ENCODE measurements at regions not wholly inside any gene's neighbourhood (a gene's known extent, or its start where the extent isn't known, plus 50 kb on each side); places are given as distances from the start of the nearest gene placed in this dataset.

DNA sequence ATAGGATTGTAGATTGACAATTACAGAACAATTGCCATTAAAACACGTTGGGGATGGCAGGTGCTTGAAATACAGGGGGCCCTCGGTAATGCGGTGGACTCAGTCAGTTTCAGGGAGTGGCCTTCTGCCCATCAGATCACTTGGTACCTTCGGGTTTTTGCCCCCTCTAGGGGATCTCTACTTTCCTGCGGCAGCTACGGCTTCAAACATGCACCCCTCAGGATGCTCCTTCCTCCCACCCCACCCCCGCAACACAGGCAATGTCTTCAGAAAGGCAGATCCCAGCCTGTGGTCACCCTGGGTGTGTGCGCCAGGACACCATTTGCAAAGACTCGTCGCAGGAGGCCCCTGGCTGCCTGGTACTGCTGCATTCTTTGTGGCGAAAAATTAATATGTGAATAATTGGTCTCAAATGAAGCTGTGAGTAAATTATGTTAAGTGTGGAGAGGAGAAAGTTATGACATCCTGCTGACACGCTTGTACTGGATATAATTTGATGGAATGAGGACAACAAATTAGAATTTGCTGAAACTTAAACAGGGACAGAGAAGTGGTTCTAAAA lies 431.0 kb upstream of the MKI67 start:
- no peak for DNase-seq (ENCODE audit: low read depth)

DNA sequence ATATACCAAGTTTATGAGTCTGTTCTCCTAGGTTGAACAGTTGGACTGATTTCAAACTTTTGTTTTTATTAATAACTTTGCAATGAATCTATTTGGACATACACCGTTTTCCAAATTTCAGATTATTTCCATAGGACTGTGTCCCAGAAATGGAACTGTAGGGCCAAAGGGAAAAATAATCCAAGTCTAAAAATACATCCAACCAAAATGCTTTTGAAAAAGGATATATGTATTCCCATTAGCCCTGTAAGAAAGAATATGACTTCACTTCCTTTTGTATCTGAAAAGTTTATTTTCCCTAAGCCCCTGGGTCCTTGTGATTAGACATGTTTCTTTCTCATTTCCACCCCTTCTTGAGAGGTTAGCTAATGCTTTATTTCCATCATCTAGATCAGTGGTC lies 434.2 kb upstream of the MKI67 start:
- DNase-seq (ENCODE audit: low read depth) = no peak

DNA sequence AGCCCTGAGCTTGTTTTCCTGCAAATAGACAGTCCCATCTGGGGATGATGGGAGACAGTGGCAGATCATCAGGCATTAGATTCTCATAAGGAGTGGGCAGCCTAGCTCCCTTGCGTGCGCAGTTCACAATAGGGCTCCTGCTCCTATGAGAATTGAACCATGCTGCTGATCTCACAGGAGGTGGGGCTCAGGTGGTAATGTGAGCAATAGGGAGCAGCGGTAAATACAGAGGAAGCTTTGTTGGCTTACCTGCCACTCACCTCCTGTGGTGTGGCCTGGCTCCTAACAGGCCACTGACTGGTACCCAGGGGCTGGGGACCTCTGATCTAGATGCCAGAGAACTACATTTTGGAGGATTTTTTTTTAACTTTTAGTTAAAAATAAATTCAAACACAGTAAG lies 434.8 kb upstream of the MKI67 start:
- no peak for DNase-seq (ENCODE audit: low read depth)

DNA sequence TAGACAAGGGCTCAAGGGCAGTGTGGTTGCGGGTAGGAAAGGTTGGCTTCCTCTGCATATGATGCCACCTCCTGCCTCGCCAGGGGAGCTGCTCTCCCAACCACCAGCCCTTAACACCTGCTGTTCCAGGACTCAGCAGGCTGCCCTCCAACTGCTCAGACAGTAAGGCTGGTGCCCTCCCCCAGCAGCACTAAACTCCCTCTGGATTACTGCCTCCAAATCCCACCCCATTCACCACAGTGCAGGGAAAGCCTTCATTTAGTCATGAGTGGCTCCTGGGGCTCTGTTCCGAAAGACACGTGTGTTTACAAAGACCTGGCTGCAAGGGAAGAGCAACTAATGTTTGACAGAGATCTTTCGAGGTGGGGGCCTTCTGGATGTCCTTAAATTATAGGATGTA lies 437.2 kb upstream of the MKI67 start:
- DNase-seq (ENCODE audit: low read depth) = no peak

DNA sequence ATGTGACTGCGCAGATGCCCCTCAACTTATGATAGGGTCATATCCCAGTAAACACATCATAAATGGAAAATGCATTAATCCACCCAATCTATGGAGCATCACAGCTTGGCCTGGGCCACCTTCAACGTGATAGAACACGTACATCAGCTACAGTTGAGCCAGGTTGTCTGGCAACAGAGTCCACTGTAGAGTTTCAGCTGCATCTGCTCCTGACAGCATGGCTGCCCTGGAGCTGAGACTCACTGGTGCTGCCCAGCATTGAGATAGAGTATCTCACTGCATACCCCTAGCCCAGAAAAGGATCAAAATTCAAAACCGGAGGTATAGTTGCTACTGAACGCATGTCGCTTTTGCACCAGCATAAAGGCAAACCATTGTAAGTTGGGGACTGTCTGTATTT lies 437.7 kb upstream of the MKI67 start:
- DNase-seq (ENCODE audit: low read depth) = no peak

DNA sequence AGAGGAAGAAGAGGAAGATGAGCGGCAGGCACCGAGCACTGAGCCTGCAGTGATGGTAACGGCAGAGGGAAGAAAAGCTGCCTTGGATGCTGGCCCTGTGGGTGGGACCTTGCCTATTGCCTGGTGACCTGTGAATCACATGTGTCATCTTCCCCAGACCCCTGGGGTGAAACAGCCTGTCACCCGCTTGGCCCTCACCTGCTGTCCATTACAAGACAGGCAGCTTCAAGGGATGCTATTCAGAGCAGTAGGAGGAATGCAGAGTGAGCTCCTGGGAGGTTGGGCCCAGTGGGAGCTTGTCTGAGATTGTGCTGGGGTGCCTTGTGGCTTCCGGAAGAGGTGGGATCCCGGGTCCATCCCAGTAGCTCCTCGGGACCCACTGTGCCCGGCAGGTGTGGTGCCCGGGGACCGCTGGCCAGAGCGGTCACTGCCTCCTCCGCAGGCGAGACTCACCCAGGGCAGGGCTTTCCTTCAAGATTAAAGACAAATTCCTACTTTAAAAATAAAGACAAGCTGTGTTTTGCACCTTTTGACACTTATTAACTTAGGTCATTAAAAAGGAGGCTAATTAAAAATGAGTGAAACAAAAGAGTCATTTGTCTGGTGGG lies 440.2 kb upstream of the MKI67 start:
- DNase-seq (ENCODE audit: low read depth) = no peak

DNA sequence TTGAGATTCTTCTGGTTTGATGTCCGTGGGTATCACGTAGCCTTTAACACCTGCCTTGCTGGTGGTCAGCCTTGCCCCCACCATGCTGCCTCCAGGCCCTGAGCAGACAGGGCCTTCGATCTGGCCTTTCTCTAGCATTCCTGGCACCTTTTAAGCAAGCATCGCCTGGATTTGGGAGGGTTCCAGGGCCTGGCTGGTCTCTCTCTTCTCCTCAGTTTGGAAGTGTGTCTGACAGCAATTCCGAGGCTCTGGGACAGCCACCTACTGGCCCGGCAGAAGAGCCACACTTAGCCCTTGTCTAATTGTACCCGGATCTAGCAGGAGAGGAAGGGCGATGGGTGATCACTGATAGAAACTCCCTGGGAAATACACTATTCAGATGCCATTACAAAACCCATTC lies 441.3 kb upstream of the MKI67 start:
- no peak for DNase-seq (ENCODE audit: low read depth)

DNA sequence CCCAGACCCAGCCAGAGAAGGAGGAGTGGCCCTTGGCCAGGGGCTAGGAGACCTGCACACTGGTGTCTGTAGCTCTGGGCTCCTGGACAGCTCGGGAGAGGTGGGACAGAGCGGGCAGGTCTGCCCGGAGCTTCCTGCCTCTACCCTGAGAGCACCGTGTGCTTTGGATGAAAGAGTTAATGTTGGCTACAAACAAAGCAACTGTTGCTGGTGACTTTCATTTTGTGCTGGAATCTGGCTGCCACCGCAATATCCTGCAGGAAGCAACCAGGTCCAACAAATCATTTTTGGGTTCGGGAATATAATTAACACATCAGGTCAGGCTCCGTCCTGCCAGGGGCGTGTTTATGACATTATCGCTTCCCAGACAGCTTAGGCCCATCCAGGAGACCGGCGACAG lies 441.8 kb upstream of the MKI67 start:
- DNase-seq (ENCODE audit: low read depth) = no peak

DNA sequence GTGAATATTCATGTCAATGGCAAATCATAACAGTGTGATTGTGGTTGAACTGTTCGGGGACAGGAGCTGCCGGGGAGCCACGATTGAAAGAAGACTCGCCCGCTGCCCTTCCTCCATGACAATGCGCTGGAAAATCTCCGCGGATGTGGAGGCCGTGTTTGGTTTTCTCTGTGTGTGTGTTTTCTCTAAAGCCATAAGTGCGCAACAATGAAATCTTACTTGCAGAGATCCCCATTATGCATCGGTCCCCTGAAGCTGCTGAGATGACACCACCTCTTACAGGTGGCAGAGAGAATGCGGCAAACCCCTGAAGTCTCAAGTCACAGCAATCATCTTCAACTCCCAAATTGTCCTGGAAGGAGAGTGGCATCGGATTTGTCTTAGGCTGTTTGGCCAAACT lies 442.3 kb upstream of the MKI67 start:
- DNase-seq (ENCODE audit: low read depth) = no peak

DNA sequence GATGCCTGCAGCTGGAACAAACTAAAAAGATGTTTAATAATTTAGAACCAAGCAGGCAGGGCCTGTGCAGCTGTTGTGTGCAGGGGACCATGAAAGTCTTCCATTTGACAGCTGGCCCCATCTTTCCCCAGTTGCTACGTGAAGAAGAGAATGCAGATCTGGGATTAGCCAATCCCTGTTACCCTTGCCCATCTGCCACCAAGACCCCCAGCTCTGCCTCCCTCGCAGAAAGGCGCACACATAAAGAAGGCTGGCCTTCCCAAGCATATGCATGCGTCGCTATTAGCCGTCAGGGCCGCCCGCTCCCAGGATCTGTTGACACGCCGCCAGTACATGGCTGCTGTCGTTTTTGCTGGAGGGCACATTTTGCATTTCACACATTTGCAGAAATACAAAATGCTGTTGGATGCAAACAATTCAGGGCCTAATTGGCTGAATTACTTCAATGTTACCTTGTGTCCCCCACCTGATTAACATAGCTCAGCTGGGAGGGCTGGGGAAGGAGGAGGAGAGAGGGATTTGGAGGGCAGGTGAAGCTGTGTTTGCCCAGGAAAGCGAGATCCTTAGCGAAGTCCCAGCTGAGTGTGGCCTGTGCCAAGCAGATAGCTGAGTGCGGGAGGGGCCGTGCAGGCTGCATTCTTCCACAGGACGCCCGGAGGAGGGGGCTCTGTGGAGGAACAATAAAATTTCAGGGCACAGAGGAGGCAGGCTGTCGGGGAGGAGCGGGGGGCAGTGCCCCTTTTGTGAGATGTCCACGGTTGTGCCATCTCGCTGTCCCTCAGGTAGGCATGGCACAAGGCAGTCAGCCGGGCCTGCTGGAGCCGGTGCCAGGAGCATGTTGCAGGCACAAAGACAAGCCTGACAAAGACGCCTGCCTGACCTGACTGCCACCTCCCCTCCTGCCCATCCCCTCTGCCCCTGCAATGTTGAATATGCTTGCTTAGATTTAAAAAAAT lies 443.0 kb upstream of the MKI67 start:
- DNase-seq (ENCODE audit: low read depth) = no peak

DNA sequence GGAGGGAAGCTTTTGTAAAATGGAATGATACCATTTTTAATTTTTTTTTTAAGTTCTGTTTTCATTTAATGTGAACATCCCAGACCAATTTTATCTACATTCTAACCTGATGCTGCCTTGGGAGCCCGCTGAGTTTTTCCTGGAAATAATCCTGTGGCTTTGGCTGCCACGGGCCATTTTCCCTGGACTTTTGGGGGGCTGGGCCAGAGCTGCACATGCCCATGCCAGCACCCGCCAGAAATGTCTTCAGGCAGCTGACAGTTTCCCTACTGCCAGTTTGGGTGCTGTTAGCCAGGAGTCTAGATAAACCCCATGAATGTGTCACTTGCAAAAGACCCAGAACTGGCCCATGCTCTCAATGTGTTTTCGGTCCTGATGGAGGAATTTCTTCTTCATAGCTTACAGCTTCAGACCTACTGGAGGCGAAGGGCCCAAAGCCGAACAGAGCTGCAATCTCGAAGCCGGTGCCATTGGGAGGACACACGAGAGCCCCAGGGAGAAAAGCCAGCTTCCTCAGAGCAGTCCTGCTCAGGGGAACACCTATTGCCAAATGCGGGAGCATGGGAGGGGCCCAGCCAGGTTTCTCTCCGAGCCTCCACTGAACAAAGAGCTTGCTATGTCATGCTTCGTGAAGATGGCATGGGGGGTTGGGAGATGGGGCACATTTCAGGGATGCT lies 444.2 kb upstream of the MKI67 start:
- DNase-seq (ENCODE audit: low read depth) = no peak

DNA sequence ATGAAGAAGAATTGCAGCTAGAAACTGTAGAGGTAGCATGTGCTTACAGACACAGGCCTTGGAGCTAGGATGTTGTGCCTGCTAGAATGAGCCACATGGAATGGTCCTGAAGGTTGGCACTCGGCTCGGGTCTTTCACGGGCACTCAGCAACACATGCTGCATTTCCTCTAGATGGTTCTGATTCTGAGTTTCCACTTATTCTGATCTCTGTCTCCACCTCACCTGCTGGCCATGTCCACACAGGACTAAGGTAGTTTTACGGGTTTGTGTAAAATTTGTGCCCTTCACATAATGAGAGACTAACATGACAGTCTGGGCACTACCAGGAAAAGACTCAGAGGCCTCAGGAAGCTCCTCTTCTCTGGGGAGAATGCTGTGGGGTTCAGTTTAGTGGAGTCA lies 444.8 kb upstream of the MKI67 start:
- no peak for DNase-seq (ENCODE audit: low read depth)

DNA sequence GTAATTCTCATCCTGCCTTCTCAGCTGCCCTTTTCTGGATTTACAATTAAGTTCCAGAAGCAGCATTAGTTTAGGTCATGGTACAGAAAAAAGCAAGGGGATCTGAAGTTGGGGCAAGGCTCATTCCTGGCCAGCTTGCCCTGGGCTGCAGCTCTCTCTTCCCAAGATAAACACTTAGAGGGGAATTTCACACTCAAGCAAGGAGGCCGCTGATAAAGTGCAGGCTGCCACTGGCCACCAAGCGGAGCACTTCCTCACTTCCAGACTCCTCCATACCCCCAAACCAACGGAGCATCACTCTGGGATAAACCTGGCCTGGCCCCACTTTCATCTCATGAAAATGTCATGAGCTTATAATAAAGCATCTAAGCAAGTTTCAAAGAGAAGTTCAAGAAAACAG lies 445.5 kb upstream of the MKI67 start:
- DNase-seq (ENCODE audit: low read depth) = no peak

DNA sequence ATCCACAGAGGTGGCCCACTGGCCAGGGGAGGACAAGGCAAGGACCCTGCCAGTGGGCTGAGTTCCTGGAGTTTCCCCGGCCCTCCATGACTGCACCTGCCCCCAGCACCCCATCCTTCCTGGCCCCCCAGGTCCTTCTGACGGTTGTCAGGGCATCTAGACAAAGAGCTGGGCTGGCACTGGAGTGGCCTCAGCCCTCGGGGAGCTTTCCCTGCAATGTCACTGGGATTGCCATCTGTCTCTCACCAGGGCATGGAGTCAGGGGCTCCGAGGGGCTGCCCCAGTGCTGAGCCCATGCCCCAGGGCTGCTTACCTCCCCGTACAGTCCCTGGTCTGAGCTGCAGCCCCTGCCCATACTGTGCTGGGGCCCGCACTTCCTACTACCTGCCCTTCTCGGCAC lies 446.5 kb upstream of the MKI67 start:
- DNase-seq (ENCODE audit: low read depth) = no peak

DNA sequence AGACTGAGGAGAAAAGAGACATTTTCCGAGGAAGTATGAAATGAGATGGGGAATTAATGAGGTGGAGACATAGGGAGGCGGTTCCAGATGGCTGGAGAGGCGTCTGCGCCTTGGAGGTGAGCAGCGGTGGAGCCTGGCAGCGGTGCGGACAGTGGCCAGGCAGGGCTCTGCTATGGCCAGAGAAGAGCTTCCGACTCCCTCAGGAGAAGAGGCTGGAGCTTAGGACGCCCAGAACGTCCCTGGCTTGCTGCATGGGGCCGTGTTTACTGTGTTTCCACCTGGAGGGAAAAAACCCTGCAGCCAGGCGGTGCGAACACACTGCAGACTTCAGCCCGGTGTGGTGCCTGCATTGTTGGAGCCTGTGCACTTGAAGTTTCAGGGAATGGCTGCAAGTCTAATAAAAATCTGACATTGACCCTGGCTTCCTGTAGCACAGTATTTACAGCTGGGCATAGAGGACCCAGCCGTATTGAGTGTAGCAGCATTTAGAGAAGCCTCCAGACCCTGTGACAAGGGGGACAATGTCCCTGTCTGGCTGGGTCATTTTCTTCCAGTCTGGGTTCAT lies 447.1 kb upstream of the MKI67 start:
- no peak for DNase-seq (ENCODE audit: low read depth)

DNA sequence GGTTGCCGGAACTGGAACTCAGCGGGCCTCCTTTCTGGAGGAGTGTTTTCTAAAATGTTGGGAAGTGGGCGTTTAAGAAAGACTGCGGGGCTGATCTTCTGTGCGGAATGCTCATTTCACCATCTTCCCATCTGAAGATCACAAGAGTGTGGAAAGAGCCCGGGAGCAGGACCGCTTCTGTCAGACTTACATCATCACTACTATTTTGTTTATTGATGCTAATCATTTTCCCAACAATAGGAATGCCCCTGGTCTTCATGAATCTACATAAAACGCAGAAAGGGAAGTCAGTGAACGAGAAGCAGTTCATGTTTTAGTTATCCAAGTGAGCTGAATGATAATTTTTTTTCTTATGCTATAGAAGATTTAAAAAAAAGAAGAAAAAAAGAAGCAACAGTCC lies 447.8 kb upstream of the MKI67 start:
- no peak for DNase-seq (ENCODE audit: low read depth)

DNA sequence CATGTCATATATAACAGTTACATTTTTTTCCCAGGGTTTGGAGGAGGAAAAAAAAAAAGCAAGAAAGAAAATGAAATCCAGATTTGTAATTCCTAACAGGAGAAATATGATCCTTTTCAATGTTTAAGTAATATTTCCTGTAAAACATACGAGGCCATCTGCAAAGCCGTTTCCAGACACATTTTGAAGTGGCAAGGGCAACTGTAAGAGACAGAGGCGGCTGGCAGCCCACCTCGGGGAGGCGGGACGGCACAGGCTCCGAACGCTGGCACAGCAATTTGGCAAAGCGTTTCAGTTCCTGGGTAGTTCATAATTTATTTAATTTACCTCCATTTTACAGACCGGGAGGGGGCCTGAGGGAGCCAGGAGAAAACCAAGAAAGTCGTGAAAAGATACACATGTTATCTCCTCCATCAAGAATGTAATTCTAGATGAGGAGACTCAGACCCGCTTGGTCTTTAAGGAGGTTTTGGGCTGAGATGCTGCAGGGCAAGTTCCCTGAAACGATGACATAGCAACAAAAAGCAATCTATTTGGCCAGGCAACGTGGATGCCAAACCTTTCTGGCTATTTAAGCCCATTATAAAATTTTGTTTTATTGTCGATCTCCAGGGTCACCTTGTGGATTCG lies 448.5 kb upstream of the MKI67 start:
- no peak for DNase-seq (ENCODE audit: low read depth)

DNA sequence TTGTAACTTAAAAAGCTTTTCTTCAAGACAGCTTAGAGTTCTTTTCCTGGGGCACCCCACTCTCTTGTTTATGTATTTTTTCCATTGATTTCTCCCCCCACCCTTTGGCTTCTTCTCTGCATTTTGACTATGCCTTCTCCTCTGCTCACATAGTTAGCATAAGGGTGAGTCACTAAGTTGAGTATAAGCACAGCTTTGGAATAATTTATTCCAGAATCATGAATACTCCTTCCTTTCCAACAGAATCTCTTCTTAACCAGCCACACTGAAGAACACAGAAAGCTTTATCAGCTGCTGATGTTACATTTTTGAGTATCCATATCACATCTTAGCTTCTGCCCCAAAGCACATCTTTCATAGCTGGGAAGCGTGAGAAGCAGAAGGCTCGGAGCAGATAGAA lies 449.5 kb upstream of the MKI67 start:
- no peak for DNase-seq (ENCODE audit: low read depth)

DNA sequence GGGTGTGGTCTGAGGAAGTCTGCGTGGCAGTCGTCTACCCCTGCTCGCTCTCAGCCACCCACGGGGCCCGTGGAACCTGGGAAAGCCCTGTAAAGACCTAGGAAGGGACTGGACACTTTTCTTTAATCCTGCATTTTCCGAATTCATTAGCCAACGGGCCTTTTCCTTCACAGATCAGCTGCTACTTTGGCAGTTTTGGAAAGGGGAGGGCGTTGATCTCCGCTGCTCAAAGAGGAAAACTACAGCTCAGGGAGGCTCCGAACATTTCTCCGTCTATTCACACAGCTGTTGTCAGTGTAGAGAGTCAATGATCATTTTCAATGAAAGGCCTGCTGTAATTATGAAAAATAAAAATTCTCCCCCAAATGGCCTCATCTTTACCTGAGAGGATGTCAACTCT lies 450.1 kb upstream of the MKI67 start:
- no peak for DNase-seq (ENCODE audit: low read depth)

DNA sequence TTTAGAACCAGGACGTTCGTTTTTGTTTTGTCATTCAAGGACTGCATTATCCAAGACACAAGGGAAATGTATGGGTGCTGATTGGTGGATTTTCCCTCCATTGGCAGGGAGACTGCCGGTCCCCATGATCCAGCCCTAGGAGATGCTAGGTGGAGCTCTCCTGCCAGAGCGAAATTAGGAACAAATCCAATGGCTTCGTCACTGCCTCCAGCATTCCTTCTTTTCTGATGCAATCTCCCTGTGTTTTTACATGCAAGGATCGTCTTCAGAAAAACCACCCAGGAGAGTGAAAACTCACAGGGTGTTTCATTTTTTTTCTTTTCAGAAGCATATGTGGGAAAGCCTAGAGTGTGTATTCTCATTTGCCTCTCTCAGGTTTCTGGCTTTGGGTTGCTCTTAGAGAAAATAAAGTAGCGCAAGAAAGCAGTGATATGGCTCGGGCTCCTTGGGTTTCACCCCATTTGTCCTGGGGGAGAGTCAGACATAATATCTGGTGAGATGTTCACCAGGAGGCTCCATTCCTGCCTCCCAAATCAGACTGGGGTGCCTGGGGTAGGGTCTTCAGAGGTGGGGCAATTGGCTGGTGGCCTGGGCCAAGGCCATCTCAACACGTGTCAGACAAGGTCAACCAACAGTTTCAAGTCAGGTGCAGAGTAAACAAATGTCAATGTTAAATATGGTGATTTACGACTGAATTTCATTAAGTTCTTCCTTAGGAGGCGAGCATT lies 450.9 kb upstream of the MKI67 start:
- peak; percentile 25 for DNase-seq (ENCODE audit: low read depth)

Measured in stromal cell of bone marrow (primary cell).